C4-2B (cell line): ENCODE measurements at regions not wholly inside any gene's neighbourhood (a gene's known extent, or its start where the extent isn't known, plus 50 kb on each side); places are given as distances from the start of the nearest gene placed in this dataset.

ENCODE experiments used
- ZFX ChIP-seq: fragments of 450-650 bp; IDR thresholded peaks from 2 replicates; pipeline ENCODE4 v1.6.1; 2017
- TF ChIP-seq, protein P1 (sequence below): fragments of 450-650 bp; conservative IDR thresholded peaks from 2 replicates; pipeline ENCODE4 v1.5.1; 2017; ENCODE audit warnings: mild to moderate bottlenecking

DNA sequence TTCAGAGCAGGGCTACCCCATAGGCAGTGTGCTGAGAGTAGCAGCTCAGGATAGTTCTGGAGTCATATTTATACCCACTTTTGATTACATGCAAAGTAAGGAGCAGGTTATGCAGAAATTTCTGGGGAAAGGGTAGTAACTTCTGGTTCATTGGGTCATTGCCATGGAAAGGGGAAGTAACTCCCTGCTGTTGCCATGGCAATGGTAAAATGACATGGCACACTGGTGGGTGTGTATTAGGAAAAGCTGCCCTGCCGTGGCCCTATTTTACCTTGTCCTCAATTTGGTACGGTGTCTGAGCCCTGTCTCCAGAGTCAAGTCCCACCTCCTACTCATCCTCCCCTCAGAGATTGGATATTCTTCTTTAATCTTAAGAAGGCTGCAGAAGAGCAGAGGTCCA is 526.7 kb upstream of the TYRP1 start:
- TF ChIP-seq, protein P1, sequence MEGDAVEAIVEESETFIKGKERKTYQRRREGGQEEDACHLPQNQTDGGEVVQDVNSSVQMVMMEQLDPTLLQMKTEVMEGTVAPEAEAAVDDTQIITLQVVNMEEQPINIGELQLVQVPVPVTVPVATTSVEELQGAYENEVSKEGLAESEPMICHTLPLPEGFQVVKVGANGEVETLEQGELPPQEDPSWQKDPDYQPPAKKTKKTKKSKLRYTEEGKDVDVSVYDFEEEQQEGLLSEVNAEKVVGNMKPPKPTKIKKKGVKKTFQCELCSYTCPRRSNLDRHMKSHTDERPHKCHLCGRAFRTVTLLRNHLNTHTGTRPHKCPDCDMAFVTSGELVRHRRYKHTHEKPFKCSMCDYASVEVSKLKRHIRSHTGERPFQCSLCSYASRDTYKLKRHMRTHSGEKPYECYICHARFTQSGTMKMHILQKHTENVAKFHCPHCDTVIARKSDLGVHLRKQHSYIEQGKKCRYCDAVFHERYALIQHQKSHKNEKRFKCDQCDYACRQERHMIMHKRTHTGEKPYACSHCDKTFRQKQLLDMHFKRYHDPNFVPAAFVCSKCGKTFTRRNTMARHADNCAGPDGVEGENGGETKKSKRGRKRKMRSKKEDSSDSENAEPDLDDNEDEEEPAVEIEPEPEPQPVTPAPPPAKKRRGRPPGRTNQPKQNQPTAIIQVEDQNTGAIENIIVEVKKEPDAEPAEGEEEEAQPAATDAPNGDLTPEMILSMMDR: no peak
- no peak for TF ChIP-seq ZFX
